Prostate gland (tissue), 2 donors: ENCODE measurements at regions not wholly inside any gene's neighbourhood (a gene's known extent, or its start where the extent isn't known, plus 50 kb on each side); places are given as distances from the start of the nearest gene placed in this dataset.

Experiments used
- POLR2A ChIP-seq: fragments of 450-650 bp; IDR thresholded peaks from one replicate; pipeline ENCODE4 v1.6.1; 2016; ENCODE audit warnings: antibody characterized with exemption, mild to moderate bottlenecking
- POLR2AphosphoS5 ChIP-seq: sonication (generic); formaldehyde crosslinking; IDR thresholded peaks from one replicate; pipeline ENCODE4 v1.6.1; 2017; ENCODE audit warnings: antibody characterized with exemption
- TF ChIP-seq, protein P1 (sequence below), 4 experiments: fragments of 200-600 bp in 2 of 4; fragments of 450-650 bp in 2 of 4; sonication (generic) in 2 of 4; IDR thresholded peaks; 1 replicate in 3 of 4; 2 replicates in 1 of 4; pipeline ENCODE4 v1.5.1; 2016 to 2019; ENCODE audit warnings: antibody characterized with exemption in 4 of 4, mild to moderate bottlenecking in 2 of 4, moderate library complexity in 2 of 4

DNA sequence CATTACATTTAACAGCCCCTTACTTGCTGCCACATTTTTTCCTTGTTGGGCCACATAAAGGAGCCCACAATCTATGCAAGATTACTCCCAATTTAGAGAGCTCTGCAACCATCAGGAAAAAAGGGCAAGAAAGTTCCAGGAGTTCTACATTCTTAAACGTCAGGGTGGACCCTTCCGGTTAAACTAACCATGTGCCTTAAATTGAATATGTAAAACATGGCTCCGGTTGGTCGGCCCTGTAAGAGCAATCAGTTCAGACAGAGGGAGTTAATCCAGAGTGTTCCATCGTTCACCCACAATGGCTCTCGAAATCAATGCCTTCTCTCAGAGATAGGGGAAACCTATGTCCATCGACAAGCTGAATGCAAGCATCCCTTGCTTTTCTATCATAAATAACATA is 253.7 kb upstream of the PFKP start:
- TF ChIP-seq, protein P1, sequence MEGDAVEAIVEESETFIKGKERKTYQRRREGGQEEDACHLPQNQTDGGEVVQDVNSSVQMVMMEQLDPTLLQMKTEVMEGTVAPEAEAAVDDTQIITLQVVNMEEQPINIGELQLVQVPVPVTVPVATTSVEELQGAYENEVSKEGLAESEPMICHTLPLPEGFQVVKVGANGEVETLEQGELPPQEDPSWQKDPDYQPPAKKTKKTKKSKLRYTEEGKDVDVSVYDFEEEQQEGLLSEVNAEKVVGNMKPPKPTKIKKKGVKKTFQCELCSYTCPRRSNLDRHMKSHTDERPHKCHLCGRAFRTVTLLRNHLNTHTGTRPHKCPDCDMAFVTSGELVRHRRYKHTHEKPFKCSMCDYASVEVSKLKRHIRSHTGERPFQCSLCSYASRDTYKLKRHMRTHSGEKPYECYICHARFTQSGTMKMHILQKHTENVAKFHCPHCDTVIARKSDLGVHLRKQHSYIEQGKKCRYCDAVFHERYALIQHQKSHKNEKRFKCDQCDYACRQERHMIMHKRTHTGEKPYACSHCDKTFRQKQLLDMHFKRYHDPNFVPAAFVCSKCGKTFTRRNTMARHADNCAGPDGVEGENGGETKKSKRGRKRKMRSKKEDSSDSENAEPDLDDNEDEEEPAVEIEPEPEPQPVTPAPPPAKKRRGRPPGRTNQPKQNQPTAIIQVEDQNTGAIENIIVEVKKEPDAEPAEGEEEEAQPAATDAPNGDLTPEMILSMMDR (IDR thresholded peaks at IDR 0.05): no peak
- TF ChIP-seq POLR2AphosphoS5 (no peak), POLR2A (no peak)
